Activated T-helper 2 cell treated with anti-CD3 and anti-CD28 coated beads, Interferon-gamma antibody, Interleukin-2, Interleukin-4, amounts not matched to agents 10 μg/mL and 5 μg/mL and 100 μg/mL, durations not matched to agents 14 hours and 24 hours and 36 hours (primary cell): ENCODE measurements at regions not wholly inside any gene's neighbourhood (a gene's known extent, or its start where the extent isn't known, plus 50 kb on each side); places are given as distances from the start of the nearest gene placed in this dataset.

ENCODE experiments used
- DNase-seq: peaks from one replicate; pipeline ENCODE4 v3.0.0; 2021; ENCODE audit warnings: low spot score
- H3K27ac Mint-ChIP-seq: one replicate; pipeline ENCODE4 v1.8.0; 2021; ENCODE audit warnings: mixed read lengths
- H3K27me3 Mint-ChIP-seq: one replicate; pipeline ENCODE4 v1.8.0; 2021; ENCODE audit warnings: low read depth, mixed read lengths
- H3K36me3 Mint-ChIP-seq: one replicate; pipeline ENCODE4 v1.8.0; 2021; ENCODE audit warnings: low read depth, mixed read lengths
- H3K4me1 Mint-ChIP-seq: one replicate; pipeline ENCODE4 v1.8.0; 2021; ENCODE audit warnings: low read depth, mixed read lengths
- H3K4me3 Mint-ChIP-seq: one replicate; pipeline ENCODE4 v1.8.0; 2021; ENCODE audit warnings: low read depth, mild to moderate bottlenecking, moderate library complexity, mixed read lengths
- H3K9me3 Mint-ChIP-seq: one replicate; pipeline ENCODE4 v1.8.0; 2021; ENCODE audit warnings: mixed read lengths
- intact Hi-C: fragments of 100-400 bp; cut with micrococcal nuclease; formaldehyde crosslinking; loops from one replicate; pipeline ENCODE4 v1.15.1; 2023

- H3K4me3 Mint-ChIP-seq = no peak overlapping the region
- H3K36me3 Mint-ChIP-seq = no peaks in the 10 kb centered on the region
- peaks cover 32% of the 10 kb centered on the region for H3K27me3 Mint-ChIP-seq
- intact Hi-C loops = no loop called here
- DNase-seq = no peak
- H3K9me3 Mint-ChIP-seq = no peaks in the 10 kb centered on the region
- no peak overlapping the region for H3K27ac Mint-ChIP-seq
- no peaks in the 10 kb centered on the region for H3K4me1 Mint-ChIP-seq
Observed at GRCh38 chr13:50401049-50401505, 385.8 kb downstream of the KCNRG start.

- no peak for DNase-seq
- Mint-ChIP-seq H3K27ac (no peak overlapping the region), H3K9me3 (no peaks in the 10 kb centered on the region), H3K4me1 (no peaks in the 10 kb centered on the region), H3K36me3 (no peaks in the 10 kb centered on the region), H3K27me3 (peaks cover 38% of the 10 kb centered on the region), H3K4me3 (no peak overlapping the region)
- intact Hi-C loops = no loop called here
Observed at GRCh38 chr13:50401721-50402465, 386.6 kb downstream of the KCNRG start.

GRCh38 chr13:50403311-50403710, 388.1 kb downstream of the KCNRG start:
- no peaks in the 10 kb centered on the region for H3K36me3 Mint-ChIP-seq
- no peaks in the 10 kb centered on the region for H3K9me3 Mint-ChIP-seq
- H3K4me1 Mint-ChIP-seq = no peaks in the 10 kb centered on the region
- intact Hi-C loops = no loop called here
- peaks cover 43% of the 10 kb centered on the region for H3K27me3 Mint-ChIP-seq
- no peak for DNase-seq
- H3K27ac Mint-ChIP-seq = no peak overlapping the region
- H3K4me3 Mint-ChIP-seq = no peak overlapping the region

- Mint-ChIP-seq H3K4me1 (no peaks in the 10 kb centered on the region), H3K27ac (no peak overlapping the region), H3K9me3 (no peaks in the 10 kb centered on the region), H3K4me3 (no peak overlapping the region), H3K36me3 (no peaks in the 10 kb centered on the region), H3K27me3 (peaks cover 47% of the 10 kb centered on the region)
- no peak for DNase-seq
- intact Hi-C loops = no loop called here
Observed at GRCh38 chr13:50404116-50404515, 388.9 kb downstream of the KCNRG start.

- intact Hi-C loops = no loop called here
- no peak overlapping the region for H3K4me3 Mint-ChIP-seq
- H3K4me1 Mint-ChIP-seq = no peaks in the 10 kb centered on the region
- H3K36me3 Mint-ChIP-seq = no peaks in the 10 kb centered on the region
- H3K9me3 Mint-ChIP-seq = no peaks in the 10 kb centered on the region
- no peak for DNase-seq
- peaks cover 49% of the 10 kb centered on the region for H3K27me3 Mint-ChIP-seq
- no peak overlapping the region for H3K27ac Mint-ChIP-seq
Observed at GRCh38 chr13:50404769-50405168, 389.5 kb downstream of the KCNRG start.

GRCh38 chr13:50406831-50407230, 391.6 kb downstream of the KCNRG start:
- no peak overlapping the region for H3K27ac Mint-ChIP-seq

GRCh38 chr13:50408068-50408467, 392.8 kb downstream of the KCNRG start:
- H3K27me3 Mint-ChIP-seq = peaks cover 47% of the 10 kb centered on the region
- no peak for DNase-seq
- no peaks in the 10 kb centered on the region for H3K36me3 Mint-ChIP-seq
- H3K27ac Mint-ChIP-seq = no peak overlapping the region
- no peak overlapping the region for H3K4me3 Mint-ChIP-seq
- intact Hi-C loops = no loop called here
- H3K9me3 Mint-ChIP-seq = no peaks in the 10 kb centered on the region
- H3K4me1 Mint-ChIP-seq = peaks cover 3% of the 10 kb centered on the region

More at GRCh38 chr13:50406831-50407230, 391.6 kb downstream of the KCNRG start:
- intact Hi-C loops = no loop called here
- Mint-ChIP-seq H3K9me3 (no peaks in the 10 kb centered on the region), H3K36me3 (no peaks in the 10 kb centered on the region), H3K4me1 (peaks cover 3% of the 10 kb centered on the region), H3K4me3 (no peak overlapping the region), H3K27me3 (peaks cover 51% of the 10 kb centered on the region)
- no peak for DNase-seq

GRCh38 chr13:50409220-50409619, 394.0 kb downstream of the KCNRG start:
- Mint-ChIP-seq H3K36me3 (no peaks in the 10 kb centered on the region), H3K9me3 (no peaks in the 10 kb centered on the region), H3K4me1 (peaks cover 3% of the 10 kb centered on the region), H3K4me3 (no peak overlapping the region), H3K27ac (no peak overlapping the region), H3K27me3 (peaks cover 46% of the 10 kb centered on the region)
- DNase-seq = no peak
- intact Hi-C loops = no loop called here

- DNase-seq = no peak
- Mint-ChIP-seq H3K27ac (no peak overlapping the region), H3K36me3 (no peaks in the 10 kb centered on the region), H3K4me1 (peaks cover 3% of the 10 kb centered on the region), H3K4me3 (no peak overlapping the region), H3K9me3 (peaks cover 6% of the 10 kb centered on the region), H3K27me3 (peaks cover 44% of the 10 kb centered on the region)
- intact Hi-C loops = no loop called here
Observed at GRCh38 chr13:50410921-50411746, 395.9 kb downstream of the KCNRG start.

GRCh38 chr13:50412046-50412617, 396.9 kb downstream of the KCNRG start:
- peaks cover 3% of the 10 kb centered on the region for H3K4me1 Mint-ChIP-seq
- H3K4me3 Mint-ChIP-seq = no peak overlapping the region
- H3K36me3 Mint-ChIP-seq = no peaks in the 10 kb centered on the region
- no peak for DNase-seq
- peaks cover 6% of the 10 kb centered on the region for H3K9me3 Mint-ChIP-seq
- peaks cover 38% of the 10 kb centered on the region for H3K27me3 Mint-ChIP-seq
- intact Hi-C loops = no loop called here
- H3K27ac Mint-ChIP-seq = no peak overlapping the region

- Mint-ChIP-seq H3K27ac (no peak overlapping the region), H3K27me3 (peaks cover 33% of the 10 kb centered on the region), H3K9me3 (peaks cover 6% of the 10 kb centered on the region), H3K4me1 (peaks cover 3% of the 10 kb centered on the region), H3K36me3 (no peaks in the 10 kb centered on the region), H3K4me3 (no peak overlapping the region)
- no peak for DNase-seq
- intact Hi-C loops = no loop called here
Observed at GRCh38 chr13:50414640-50415039, 399.4 kb downstream of the KCNRG start.

- peaks cover 34% of the 10 kb centered on the region for H3K27me3 Mint-ChIP-seq
- no peak for DNase-seq
- H3K4me1 Mint-ChIP-seq = peaks cover 3% of the 10 kb centered on the region
- peaks cover 6% of the 10 kb centered on the region for H3K9me3 Mint-ChIP-seq
- intact Hi-C loops = no loop called here
- no peak overlapping the region for H3K4me3 Mint-ChIP-seq
- H3K36me3 Mint-ChIP-seq = no peaks in the 10 kb centered on the region
- no peak overlapping the region for H3K27ac Mint-ChIP-seq
Observed at GRCh38 chr13:50415428-50415827, 400.2 kb downstream of the KCNRG start.

- intact Hi-C loops = no loop called here
- H3K4me1 Mint-ChIP-seq = peaks cover 6% of the 10 kb centered on the region
- no peak overlapping the region for H3K4me3 Mint-ChIP-seq
- no peak overlapping the region for H3K27ac Mint-ChIP-seq
- H3K27me3 Mint-ChIP-seq = peaks cover 33% of the 10 kb centered on the region
- H3K9me3 Mint-ChIP-seq = peaks cover 6% of the 10 kb centered on the region
- no peaks in the 10 kb centered on the region for H3K36me3 Mint-ChIP-seq
- DNase-seq = no peak
Observed at GRCh38 chr13:50417597-50417996, 402.4 kb downstream of the KCNRG start.
